Astrocyte of the spinal cord (primary cell): ENCODE measurements at regions not wholly inside any gene's neighbourhood (a gene's known extent, or its start where the extent isn't known, plus 50 kb on each side); places are given as distances from the start of the nearest gene placed in this dataset.
A peak's percentile ranks its signal among the peaks of the same experiment; 100 is the strongest.

Source experiments
- DNase-seq: peaks from one replicate; pipeline ENCODE4 v3.0.0; 2011; ENCODE audit warnings: low read depth, low spot score
- H3K4me3 ChIP-seq: 2 replicates; pipeline ENCODE4 v1.5.1; 2011; ENCODE audit warnings: low read depth, mild to moderate bottlenecking, low read length, moderate library complexity
- in situ Hi-C: cut with HindIII; loops from 2 replicates; pipeline ENCODE4 v1.10.0; 2017; ENCODE audit warnings: low sequenced_read_pairs
- TF ChIP-seq, protein P1 (sequence below): IDR thresholded peaks from 2 replicates; pipeline ENCODE4 v1.5.1; 2012; ENCODE audit warnings: low read depth, mild to moderate bottlenecking, low read length, inconsistent platforms

DNA sequence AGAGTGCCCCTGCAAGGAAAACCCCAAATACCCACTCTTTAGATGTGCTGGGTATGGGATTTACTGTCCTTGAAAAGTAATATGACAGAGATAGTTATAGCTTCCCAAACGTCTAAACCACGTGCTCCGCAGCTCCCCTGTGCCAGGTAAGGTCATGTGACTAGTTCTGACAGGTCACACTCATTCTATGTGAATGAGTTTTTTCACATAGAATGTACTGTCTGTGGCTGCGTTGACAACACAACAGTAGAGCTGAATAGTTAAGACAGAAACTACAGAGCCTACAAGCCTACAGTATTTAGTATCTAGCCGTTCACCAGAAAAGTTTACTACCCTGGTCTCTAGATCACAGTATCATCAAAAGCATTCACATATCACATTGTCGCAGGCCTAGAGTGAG is 236.2 kb downstream of the ETS1 start:
- no peak for DNase-seq
- in situ Hi-C loops, result no loop called here
- TF ChIP-seq, protein P1, sequence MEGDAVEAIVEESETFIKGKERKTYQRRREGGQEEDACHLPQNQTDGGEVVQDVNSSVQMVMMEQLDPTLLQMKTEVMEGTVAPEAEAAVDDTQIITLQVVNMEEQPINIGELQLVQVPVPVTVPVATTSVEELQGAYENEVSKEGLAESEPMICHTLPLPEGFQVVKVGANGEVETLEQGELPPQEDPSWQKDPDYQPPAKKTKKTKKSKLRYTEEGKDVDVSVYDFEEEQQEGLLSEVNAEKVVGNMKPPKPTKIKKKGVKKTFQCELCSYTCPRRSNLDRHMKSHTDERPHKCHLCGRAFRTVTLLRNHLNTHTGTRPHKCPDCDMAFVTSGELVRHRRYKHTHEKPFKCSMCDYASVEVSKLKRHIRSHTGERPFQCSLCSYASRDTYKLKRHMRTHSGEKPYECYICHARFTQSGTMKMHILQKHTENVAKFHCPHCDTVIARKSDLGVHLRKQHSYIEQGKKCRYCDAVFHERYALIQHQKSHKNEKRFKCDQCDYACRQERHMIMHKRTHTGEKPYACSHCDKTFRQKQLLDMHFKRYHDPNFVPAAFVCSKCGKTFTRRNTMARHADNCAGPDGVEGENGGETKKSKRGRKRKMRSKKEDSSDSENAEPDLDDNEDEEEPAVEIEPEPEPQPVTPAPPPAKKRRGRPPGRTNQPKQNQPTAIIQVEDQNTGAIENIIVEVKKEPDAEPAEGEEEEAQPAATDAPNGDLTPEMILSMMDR, result no peak
- H3K4me3 ChIP-seq, result no peak overlapping the region

DNA sequence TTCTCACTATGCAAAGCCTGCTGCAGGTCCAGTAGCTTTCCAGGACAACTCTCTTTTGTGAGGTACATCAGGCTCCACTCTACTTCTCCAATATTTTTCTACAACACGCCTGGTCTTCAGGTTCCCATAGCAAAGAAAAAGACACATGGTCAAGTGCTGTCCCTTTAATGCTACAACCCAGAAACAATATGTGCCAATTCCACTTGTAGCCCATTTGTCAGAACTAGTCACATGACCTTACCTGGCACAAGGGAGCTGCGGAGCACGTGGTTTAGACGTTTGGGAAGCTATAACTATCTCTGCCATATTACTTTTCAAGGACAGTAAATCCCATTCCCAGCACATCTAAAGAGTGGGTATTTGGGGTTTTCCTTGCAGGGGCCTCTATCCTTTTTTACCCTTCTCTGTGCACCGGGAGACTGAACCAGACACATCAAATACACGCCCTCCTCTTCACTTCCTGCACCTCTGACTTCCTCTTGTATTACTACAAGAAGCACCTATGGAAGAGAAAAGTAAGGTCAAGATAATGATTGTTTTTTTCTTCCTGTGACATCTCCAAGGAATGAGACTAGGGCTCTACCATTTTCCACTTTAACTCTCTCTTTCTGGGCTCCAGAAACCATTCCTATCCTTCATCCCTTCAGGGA is 237.6 kb downstream of the ETS1 start:
- no peak overlapping the region for H3K4me3 ChIP-seq
- TF ChIP-seq, protein P1, result no peak
- in situ Hi-C loops, result no loop called here
- DNase-seq, result no peak

DNA sequence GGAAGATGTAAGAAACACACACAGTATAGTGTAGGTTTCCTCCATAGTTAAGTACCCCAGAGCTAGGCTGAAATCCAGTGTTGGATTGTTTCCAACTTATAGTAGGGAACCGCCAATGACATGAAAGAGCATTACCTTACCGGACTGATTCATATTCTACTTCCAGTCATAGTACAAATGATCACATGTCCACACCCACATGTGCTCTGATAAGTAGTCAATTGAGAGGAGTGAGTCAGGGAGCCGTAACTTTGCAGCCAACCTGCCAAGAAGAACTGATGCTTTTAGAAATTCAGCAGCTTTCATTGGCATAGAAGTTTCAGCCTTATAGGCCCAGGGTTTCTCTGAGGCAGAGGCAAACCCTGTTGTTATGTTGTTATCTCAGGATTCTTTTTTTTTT is 240.6 kb downstream of the ETS1 start:
- peak; percentile 46 for DNase-seq
- TF ChIP-seq, protein P1, result no peak
- in situ Hi-C loops, result no loop called here
- H3K4me3 ChIP-seq, result no peak overlapping the region

DNA sequence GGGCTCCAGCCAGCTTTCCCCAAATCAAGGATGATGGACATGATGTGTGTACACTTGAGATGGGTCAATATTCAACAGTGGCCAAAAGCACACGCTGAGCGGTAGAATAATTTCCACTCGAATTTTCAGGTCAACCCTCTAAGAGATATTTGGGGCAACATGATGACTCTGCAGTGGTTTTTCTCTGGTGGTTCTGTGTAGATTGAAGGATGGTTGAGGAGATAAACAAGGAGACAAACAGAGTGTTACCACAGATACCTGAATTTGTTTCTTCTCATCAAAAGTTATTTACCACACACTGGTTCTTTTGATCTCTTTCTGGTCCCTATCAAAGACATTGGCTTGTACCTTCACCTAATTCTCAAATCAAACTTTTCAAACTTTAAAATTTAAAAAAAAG is 242.0 kb downstream of the ETS1 start:
- no peak for DNase-seq
- TF ChIP-seq, protein P1, result no peak
- no peak overlapping the region for H3K4me3 ChIP-seq
- in situ Hi-C loops, result no loop called here

DNA sequence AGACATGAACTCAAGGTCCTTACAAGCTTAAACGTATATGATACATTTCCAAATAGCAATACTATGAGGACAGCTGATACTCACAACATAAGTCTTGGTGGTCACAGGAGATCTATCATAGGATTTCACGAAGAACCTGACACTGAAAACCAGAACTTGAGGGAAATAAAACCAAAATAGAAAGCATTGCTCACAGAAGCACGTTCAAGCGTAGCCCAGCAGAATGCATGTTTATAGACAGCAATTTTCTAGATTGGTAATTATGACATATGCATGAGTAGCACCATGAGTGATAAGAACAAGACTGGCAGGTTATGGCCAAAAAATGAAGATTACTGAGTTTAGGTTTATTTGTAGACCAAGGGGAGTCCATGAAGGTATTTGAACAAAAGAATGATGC is 243.5 kb downstream of the ETS1 start:
- H3K4me3 ChIP-seq, result no peak overlapping the region
- TF ChIP-seq, protein P1, result no peak
- in situ Hi-C loops, result no loop called here
- DNase-seq, result no peak

DNA sequence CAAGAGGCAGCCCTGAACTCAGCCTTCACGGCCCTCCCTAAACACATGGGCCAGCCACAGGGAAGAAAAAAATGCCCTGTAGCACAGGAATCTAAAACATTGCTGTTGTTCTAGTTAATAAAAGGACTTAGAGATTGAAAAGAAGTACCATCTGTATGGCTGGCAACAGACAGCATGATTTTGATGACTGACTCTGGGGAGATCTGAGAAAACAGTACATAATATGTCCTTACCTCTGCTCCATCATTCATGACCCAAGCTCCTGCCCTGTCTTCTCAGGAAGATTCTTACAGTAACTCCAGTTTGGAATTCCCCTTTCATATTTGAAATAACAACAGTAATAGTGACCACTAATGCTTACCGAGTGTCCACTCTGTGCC is 244.2 kb downstream of the ETS1 start:
- in situ Hi-C loops, result no loop called here
- TF ChIP-seq, protein P1, result no peak
- DNase-seq, result no peak

DNA sequence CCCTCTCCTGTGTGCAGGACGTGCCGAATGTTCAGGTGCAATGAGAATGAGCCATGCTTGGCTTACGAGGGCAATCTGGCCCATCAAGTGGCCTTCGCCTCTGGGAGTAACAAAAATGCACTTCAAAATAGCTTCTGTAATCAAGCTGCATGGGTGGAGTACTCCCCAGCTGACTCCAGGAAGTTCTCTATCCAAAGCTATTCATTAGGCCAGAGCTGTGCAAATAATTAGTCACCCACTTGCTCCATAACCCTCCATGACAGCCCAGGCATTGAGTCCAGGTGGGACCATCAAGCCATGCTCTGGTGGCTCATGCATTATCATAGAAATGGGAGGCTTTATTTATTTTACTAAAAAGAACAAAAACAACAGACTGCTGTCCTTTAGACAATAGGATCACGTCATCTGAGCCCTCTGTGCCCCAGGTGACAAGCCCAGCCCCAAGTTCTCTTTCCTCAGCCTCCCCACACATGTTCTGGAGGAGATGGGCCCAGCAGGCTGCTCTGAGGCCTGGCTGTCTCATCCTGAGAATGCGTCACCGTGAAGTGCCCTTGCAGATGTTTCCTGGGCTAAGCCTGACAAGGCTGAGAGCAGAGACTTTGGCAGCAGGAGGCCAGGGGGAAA is 244.7 kb downstream of the ETS1 start:
- DNase-seq, result peak; percentile 76
- H3K4me3 ChIP-seq, result no peak overlapping the region
- in situ Hi-C loops, result no loop called here
- TF ChIP-seq, protein P1, result no peak

More for the DNA sequence above, 244.2 kb downstream of the ETS1 start:
- no peak overlapping the region for H3K4me3 ChIP-seq
